Activated naive CD4-positive, alpha-beta T cell (primary cell): ENCODE measurements at regions not wholly inside any gene's neighbourhood (a gene's known extent, or its start where the extent isn't known, plus 50 kb on each side); places are given as distances from the start of the nearest gene placed in this dataset.
"Not testable (repeated sequence)": the region's sequence is repeated elsewhere in the genome, so short reads cannot be mapped to it uniquely, and the experiment has no call there.

Experiments used
- DNase-seq, 4 experiments: peaks; one replicate each; lab custom pipeline; 2025; lab: John Stamatoyannopoulos, UW

DNA sequence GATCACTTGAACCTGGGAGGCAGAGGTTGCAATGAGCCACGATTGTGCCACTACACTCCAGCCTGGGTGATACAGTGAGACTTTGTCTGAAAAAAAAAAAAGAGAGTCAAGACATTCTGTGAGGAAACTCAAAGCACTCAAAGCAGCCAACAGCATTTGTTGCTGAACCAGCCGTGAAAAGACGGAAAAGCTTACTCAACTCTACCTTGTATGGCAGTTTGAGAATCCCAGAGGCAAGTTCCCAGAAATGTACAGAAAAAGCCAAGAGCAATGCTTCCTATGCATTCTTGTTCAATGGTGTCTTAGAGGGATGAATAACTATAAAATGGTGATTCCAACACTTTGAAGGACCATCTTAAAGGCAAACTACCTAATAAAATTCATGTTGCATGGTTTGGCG lies 170.2 kb downstream of the HSD17B3 start:
- no peak for DNase-seq

GRCh38 chr9:96130970-96131369 lies 171.0 kb downstream of the HSD17B3 start:
- DNase-seq, result no peak

DNA sequence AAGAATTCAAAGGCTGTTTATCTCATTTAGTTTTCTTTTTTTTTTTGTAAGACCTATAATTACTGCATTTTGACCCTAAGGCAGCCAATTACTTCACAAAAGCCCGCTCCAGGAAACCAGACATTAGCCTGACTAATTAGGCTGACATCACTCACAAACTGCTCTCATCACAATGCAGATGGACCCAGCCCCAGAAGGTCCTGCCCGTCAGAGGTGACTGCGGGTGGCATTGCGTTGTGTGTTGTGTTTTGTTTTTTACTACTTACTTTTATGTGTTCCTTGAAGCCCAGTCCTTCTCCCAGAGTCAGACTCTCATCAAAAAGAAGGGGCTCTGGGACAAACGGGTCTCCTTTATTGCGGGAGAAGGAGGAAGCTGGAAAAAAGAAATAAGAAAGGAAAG lies 172.2 kb downstream of the HSD17B3 start:
- no peak for DNase-seq

DNA sequence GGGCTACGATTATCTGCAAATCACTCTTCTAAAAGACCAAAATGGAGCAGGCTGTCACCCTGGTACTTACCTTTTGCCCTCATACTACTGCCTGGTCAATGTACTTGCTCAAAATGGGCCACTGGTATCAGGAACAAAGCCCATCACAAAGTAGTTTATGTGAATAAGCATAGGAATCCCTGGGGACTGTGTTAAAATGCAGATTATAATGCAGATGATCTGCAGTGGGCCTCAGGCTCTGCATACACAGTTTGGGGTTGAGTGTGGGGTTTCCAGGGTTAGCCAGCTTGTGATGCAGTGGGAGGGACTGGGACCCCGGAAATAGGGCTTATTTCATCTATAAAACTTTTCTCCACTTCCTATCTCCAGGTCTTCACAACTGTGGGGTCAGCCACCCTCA lies 173.1 kb downstream of the HSD17B3 start:
- no peak for DNase-seq

- DNase-seq, result no peak
Observed at GRCh38 chr9:96126321-96126881, 175.6 kb downstream of the HSD17B3 start.

GRCh38 chr9:96125624-96126023 lies 176.4 kb downstream of the HSD17B3 start:
- no peak for DNase-seq

GRCh38 chr9:96122751-96123150 lies 179.2 kb downstream of the HSD17B3 start:
- no peak for DNase-seq

GRCh38 chr9:96122282-96122681 lies 179.7 kb downstream of the HSD17B3 start:
- DNase-seq, result no peak

DNA sequence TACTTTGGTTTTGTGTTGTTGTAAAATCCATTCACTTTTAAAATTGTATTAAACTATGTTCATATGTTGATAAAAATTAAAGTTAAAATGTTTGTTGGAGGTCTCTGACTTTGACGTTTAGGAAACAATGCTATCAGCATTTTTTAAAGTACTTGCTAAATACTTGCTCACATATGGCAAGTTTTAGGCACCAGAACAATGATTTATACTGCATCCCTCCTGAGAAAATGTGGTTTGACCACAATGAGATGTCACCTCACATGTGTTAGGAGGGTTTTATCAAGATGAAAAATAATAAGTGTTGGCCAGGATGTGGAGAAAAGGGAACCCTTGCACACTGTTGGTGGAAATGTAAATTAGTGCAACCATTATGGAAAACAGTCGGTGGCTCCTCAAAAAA lies 180.8 kb downstream of the HSD17B3 start:
- no peak for DNase-seq

GRCh38 chr9:96117398-96118080 lies 184.4 kb downstream of the HSD17B3 start:
- DNase-seq, result no peak

DNA sequence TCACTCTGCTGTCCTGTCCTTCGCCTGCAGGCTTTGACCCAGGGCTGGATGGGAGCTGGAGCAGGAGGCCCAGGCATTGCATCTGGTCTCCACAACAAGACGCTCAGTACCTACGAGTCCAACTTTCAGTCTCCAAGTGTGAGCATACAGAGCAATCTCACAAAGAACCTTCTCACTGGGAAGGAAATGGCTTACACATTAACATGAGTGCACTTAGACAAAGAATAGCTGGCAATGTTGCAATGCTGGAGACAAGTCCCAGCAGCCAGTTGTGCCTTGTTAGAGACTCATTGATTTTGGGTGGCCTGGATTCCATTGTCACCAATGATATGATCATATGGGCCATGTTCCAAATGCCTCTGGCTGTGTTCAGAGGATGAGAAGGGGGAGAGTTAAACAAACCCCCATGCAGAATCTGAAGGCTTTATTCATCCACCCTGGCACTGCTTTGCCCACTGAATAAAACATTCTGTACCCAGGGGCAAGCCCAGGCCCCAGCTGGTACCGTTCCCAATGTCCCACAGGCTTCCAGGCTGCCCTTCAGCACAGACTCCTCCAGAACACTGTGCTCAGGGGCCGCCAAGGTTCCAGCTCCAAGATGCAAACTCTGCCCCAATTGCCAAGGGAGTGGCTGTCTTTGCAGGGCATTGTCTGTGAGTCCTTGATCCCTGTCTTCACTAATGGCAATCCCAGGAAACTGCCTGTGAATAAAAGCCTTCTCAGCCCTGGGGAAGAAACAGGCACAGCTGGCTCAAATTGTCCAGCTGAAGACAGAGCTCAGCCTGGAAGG lies 185.5 kb downstream of the HSD17B3 start:
- no peak for DNase-seq

DNA sequence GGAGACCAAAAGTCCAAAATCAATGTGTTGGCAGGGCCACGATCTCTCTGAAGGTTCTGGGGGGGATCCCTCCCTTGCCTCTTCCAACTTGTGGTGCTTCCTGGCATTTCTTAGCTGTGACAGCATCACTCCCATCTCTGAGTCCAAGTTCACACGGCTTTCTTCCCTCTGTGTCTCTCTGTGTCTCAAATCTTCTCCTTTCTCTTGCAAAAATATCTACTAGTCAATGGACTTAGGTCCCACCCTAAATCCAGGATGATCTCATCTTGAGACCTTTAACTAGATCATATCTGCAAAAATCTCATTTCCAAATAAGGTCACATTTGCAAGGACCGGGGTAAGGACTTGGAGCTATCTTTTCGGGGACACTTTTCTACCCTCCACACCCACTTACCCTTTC lies 186.1 kb downstream of the HSD17B3 start:
- no peak for DNase-seq

- DNase-seq, result no peak
Observed at GRCh38 chr9:96113032-96113431, 188.9 kb downstream of the HSD17B3 start.

GRCh38 chr9:96109680-96110351 lies 192.2 kb downstream of the HSD17B3 start:
- no peak for DNase-seq

- no peak for DNase-seq
Observed at GRCh38 chr9:96108691-96109380, 193.1 kb downstream of the HSD17B3 start.

DNA sequence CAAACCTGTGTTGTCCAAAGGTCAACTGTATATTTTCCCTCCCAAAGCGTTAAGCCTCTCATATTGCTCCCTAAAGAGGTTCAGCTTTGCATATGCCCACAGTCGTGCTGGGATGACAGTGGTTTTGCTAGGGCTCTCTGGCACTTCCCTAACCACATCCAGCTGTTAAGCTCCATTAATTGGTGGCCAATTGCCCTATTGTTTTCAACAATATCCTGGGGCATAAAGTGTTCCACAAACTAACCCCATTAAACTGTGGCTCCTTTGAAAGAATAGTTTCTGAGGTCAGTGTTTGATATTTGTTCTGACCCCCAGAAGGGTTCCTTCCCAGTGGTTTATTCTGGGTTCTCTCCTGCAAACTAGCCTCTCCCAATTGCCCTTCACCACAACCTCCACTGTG lies 194.5 kb downstream of the HSD17B3 start:
- DNase-seq, result no peak

DNA sequence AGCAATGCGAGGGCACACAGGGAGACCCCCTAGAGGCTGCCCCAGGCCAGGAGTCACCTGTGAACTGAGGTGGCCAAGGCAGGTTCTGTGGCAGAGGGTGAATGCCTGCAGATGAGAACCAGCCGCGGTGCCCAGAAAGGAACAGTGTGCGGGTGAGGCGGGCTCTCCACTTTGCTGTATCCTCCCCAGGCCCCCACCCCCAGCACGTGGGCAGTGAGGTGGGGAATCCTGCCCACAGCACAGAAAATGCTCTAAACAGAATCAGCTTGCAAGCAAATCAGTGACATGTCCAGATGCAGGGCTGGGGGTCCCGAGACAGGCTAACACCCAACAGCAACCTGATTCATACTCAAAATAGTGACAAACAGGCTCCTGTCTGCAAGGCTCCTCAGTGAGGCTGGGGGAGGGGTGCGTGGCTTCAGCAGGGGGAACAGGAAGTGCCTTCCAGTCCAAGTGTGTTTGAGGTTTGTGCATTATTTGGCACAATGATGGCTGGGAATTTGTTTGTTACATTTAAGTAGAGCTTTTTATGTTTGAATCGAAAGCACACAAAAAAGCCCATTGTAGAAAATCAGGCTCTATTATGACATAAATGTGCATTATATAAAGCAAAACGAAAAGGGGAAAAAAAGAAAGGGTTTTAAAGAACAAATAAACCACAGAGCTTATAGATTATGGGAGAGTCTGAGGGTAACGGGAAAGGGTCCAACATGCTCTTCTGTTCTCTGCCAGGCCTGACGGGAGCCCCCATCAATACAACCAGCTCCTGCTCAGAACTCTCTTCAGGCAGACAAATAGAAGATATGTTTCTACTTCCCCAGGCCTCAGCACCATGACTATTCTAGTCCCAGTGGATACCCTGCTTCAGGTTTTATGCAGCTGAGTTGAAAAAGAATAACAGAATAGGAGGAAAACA lies 201.3 kb downstream of the HSD17B3 start:
- no peak for DNase-seq

GRCh38 chr9:96090630-96091029 lies 211.3 kb downstream of the HSD17B3 start:
- DNase-seq, result not testable (repeated sequence)

DNA sequence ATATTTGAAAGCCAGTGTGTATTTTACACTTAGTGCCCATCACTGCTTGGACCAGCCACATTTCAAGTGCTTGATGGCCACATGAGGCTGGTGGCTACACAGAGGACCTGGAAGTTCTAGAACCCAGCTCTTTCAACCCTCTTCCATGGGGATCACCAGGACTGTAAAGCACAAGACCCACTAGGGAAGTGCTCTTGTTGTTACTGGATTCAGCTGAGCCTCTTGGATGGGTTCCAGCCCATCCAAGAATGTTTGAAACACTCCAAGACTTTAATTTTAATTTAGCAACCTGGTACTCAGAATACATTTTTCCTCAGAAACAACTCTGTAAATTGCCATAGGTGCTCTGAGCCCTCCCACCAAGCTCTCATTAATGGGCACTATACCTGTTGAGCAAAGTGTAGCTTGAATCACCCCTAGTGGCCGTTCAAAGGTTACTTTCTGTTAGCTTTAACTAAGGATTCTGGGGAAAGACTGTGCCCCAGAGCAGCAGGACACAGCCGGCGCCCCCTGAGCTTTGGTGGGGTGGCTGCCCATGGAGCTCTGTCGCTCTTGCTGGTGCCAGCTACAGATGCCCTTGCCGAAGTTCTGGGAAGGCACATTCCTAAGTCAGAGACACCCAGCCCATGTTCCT lies 212.4 kb downstream of the HSD17B3 start:
- no peak for DNase-seq

GRCh38 chr9:96088510-96088909 lies 213.0 kb downstream of the ERCC6L2 start:
- DNase-seq, result no peak
